Right cardiac atrium (tissue), 5 donors: ENCODE measurements at regions not wholly inside any gene's neighbourhood (a gene's known extent, or its start where the extent isn't known, plus 50 kb on each side); places are given as distances from the start of the nearest gene placed in this dataset.

Source experiments
- ATAC-seq, 2 donors: fragments of 200-7000 bp; cut with Tn5 transposase; one replicate each; pipeline versions ENCODE4 v1.8.0 to v1.9.1; 2020; ENCODE audit warnings: moderate library complexity in 2 of 2, mild to moderate bottlenecking in 1 of 2
- DNase-seq, 3 donors: peaks; one replicate each; pipeline ENCODE4 v3.0.0-alpha.2; 2020
- H3K27ac ChIP-seq: one replicate; pipeline ENCODE4 v1.5.1; 2013; ENCODE audit warnings: mild to moderate bottlenecking, low read length, control low read depth, moderate library complexity
- H3K27me3 ChIP-seq: one replicate; pipeline ENCODE4 v1.6.1; 2013; ENCODE audit not compliant: control insufficient read depth, insufficient read depth
- H3K4me1 ChIP-seq: one replicate; pipeline ENCODE4 v1.6.1; 2013; ENCODE audit warnings: low read length; ENCODE audit not compliant: control insufficient read depth, insufficient read depth
- H3K4me3 ChIP-seq: one replicate; pipeline ENCODE4 v1.5.1; 2013; ENCODE audit warnings: low read length, control low read depth
- H3K9me3 ChIP-seq: one replicate; pipeline ENCODE4 v1.6.1; 2013; ENCODE audit warnings: low read length; ENCODE audit not compliant: control insufficient read depth
- WGBS: extraction: QIAGEN DNeasy Blood & Tissue Kit; methylation state at CpG from one replicate; pipeline ENCODE4 v1.1.7; 2013; 5-methylcytosine and 5-hydroxymethylcytosine counted together
- intact Hi-C, 4 donors: fragments of 100-400 bp; cut with DNase I; formaldehyde crosslinking; loops; one replicate each; pipeline versions ENCODE4 v1.11.0 to v1.14.0; 2022 to 2023
- donor health status: healthy with polysubstance abuse.
- donor health status: DM: no; HTN: yes; CAD: no.
- donor health status: DM: no; HTN: no; CAD: no.
- donor health status: DM: no; HTN: yes; CAD: no; lungs with severe emphysema.
- donor health status: DM: yes; HTN: yes; CAD: no.

DNA sequence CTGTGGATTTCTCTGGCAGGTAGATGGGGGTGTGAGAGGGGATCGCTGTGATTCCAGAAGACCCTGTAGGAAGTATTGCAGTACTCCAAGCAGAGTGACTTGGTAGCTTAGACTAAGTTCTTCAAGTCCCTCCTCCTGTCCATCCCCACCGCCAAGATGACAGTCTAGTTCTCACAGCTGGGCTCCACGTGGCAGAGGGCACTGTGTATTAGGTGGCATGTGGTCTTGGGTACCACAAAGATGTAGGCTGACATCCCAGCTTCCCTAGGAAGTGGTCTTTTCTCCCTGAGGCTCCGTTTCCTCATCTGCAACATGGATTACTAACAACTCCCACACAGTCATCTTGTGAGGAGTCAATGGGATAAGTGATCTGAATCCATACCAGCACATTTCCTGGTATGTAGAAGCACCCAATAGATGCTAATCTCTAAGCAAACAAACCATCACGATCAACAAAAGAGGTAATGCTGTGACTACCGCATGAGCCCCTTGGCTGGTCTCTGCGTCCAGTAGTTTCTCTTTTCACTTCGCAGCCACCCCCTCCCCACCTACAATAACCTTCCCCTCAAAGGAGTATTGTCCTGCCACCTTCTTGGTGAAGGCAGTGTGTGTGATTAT is 349.1 kb upstream of the EEF2KMT start:
- H3K4me1 ChIP-seq = no peaks in the 10 kb centered on the region
- no peak overlapping the region for H3K4me3 ChIP-seq
- DNase-seq (no peak), ATAC-seq (no peak)
- WGBS = 57% methylated on average over 8 of the region's 8 CpGs
- no peaks in the 10 kb centered on the region for H3K9me3 ChIP-seq
- intact Hi-C loops = no loop called here
- no peak overlapping the region for H3K27ac ChIP-seq
- H3K27me3 ChIP-seq = no peaks in the 10 kb centered on the region

GRCh38 chr16:5444189-5444588 is 346.6 kb upstream of the EEF2KMT start:
- Histone ChIP-seq H3K9me3 (no peaks in the 10 kb centered on the region), H3K4me1 (no peaks in the 10 kb centered on the region), H3K4me3 (no peak overlapping the region), H3K27me3 (no peaks in the 10 kb centered on the region), H3K27ac (no peak overlapping the region)
- DNase-seq = no peak
- 84% methylated on average over 7 of the region's 7 CpGs for WGBS
- intact Hi-C loops = no loop called here
- no peak for ATAC-seq

- no peak overlapping the region for H3K4me3 ChIP-seq
Observed at GRCh38 chr16:5442986-5443385, 345.4 kb upstream of the EEF2KMT start.

GRCh38 chr16:5442054-5442453 is 344.5 kb upstream of the EEF2KMT start:
- Histone ChIP-seq H3K4me1 (no peaks in the 10 kb centered on the region), H3K27ac (no peak overlapping the region), H3K4me3 (no peak overlapping the region), H3K27me3 (no peaks in the 10 kb centered on the region), H3K9me3 (no peaks in the 10 kb centered on the region)
- ATAC-seq = no peak
- DNase-seq = no peak
- 46% methylated on average over 3 of the region's 3 CpGs for WGBS
- intact Hi-C loops = no loop called here

More at GRCh38 chr16:5442986-5443385, 345.4 kb upstream of the EEF2KMT start:
- no peaks in the 10 kb centered on the region for H3K4me1 ChIP-seq
- no peaks in the 10 kb centered on the region for H3K27me3 ChIP-seq
- H3K9me3 ChIP-seq = no peaks in the 10 kb centered on the region
- no peak overlapping the region for H3K27ac ChIP-seq
- DNase-seq = no peak
- intact Hi-C loops = no loop called here
- no peak for ATAC-seq
- 74% methylated on average over 3 of the region's 3 CpGs for WGBS

DNA sequence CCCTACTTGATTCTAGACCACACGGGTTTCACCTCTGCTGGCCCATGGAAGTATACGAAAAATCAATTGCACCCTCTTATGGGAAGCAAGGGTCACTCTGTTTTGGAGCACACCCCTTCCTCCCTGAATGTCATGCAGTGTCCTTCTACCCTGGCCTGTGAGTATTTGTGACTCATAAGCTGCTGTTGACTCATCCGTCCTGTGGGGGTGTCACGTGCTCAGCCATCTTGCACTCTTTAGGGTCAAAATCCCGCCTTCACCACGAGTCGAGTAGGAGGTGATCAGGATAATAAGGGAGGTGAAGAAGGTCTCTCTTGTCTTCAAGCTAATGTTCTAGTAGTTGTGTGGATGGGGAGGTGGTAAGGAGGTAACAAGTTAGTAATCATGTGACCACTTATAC is 341.0 kb upstream of the EEF2KMT start:
- Histone ChIP-seq H3K4me1 (no peaks in the 10 kb centered on the region), H3K9me3 (no peaks in the 10 kb centered on the region), H3K27ac (no peak overlapping the region), H3K4me3 (no peak overlapping the region), H3K27me3 (no peaks in the 10 kb centered on the region)
- no peak for DNase-seq
- no peak for ATAC-seq
- 77% methylated on average over 7 of the region's 7 CpGs for WGBS
- intact Hi-C loops = no loop called here

- no peaks in the 10 kb centered on the region for H3K9me3 ChIP-seq
- ATAC-seq = no peak
- intact Hi-C loops = no loop called here
- WGBS = 63% methylated on average over 10 of the region's 10 CpGs
- no peaks in the 10 kb centered on the region for H3K4me1 ChIP-seq
- H3K27ac ChIP-seq = no peak overlapping the region
- H3K27me3 ChIP-seq = no peaks in the 10 kb centered on the region
- H3K4me3 ChIP-seq = no peak overlapping the region
- no peak for DNase-seq
Observed at GRCh38 chr16:5433587-5433986, 336.0 kb upstream of the EEF2KMT start.

DNA sequence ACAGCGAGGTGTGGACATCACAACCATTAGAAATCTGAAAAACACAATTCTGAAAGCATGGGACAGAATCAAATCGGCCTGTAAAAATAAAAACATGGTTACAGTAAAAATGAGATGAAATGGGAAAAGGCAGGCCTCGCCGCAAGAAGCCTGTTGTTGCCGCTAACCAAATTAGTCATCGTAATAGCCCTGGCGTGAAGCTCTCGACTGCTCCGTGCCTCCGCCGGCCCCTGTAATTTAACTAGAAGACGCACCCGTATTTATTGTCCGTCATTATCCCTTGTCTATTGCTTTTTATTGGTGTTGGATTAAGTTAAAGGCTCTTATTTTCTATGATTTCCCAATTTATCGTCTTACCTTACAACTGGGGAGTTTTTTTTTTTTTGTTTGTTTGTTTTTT is 334.6 kb upstream of the EEF2KMT start:
- no peak for DNase-seq
- 87% methylated on average over 15 of the region's 15 CpGs for WGBS
- Histone ChIP-seq H3K4me3 (no peak overlapping the region), H3K27me3 (no peaks in the 10 kb centered on the region), H3K27ac (no peak overlapping the region), H3K4me1 (no peaks in the 10 kb centered on the region), H3K9me3 (no peaks in the 10 kb centered on the region)
- intact Hi-C loops = no loop called here
- no peak for ATAC-seq

DNA sequence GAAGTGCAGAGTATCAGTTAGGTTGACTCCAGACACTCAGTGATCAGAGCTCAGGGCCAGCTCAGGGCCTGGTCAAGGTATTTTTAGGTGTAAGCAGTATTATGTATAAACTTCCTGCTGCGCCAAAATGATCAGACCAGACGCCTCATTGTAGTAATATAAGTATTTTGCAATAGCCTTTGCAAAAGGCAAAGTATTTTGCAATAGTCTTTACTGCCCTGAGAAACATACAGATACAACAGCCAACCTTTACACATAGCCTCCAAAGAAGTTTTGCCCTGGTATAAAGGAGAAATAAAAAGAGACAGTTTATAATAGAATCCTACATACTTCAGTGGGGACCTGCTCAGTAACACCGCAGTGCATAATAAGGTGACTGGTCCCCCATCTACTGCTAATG is 333.0 kb upstream of the EEF2KMT start:
- intact Hi-C loops = no loop called here
- H3K27ac ChIP-seq = no peak overlapping the region
- 87% methylated on average over 3 of the region's 3 CpGs for WGBS
- H3K27me3 ChIP-seq = no peaks in the 10 kb centered on the region
- H3K4me1 ChIP-seq = no peaks in the 10 kb centered on the region
- H3K4me3 ChIP-seq = no peak overlapping the region
- DNase-seq = no peak
- ATAC-seq = no peak
- no peaks in the 10 kb centered on the region for H3K9me3 ChIP-seq

GRCh38 chr16:5428932-5429331 is 331.3 kb upstream of the EEF2KMT start:
- Histone ChIP-seq H3K9me3 (no peaks in the 10 kb centered on the region), H3K27ac (no peak overlapping the region), H3K4me1 (no peaks in the 10 kb centered on the region), H3K4me3 (no peak overlapping the region), H3K27me3 (no peaks in the 10 kb centered on the region)
- DNase-seq (no peak), ATAC-seq (no peak)
- 35% methylated on average over 7 of the region's 7 CpGs for WGBS
- intact Hi-C loops = no loop called here

DNA sequence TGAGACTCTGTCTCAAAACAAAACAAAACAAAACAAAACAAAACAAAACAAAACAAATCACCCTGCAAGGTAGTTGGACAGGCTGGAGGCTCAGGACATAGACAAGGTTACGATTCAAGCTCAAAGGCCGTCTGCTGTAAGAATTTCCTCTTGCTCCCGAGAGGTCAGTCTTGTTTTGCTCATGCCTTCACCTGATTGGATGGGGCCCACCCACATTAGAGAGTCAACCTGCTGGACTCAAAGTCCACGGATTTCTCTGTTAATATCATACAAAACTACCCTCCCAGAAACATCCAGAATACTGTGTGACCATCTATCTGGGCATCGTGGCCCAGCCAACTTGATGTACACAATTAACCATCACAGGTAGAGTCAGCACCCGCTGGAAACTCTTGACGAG is 330.0 kb upstream of the EEF2KMT start:
- ATAC-seq (no peak), DNase-seq (no peak)
- Histone ChIP-seq H3K9me3 (no peaks in the 10 kb centered on the region), H3K4me3 (no peak overlapping the region), H3K27me3 (no peaks in the 10 kb centered on the region), H3K4me1 (no peaks in the 10 kb centered on the region), H3K27ac (no peak overlapping the region)
- intact Hi-C loops = no loop called here
- WGBS = 75% methylated on average over 7 of the region's 7 CpGs

DNA sequence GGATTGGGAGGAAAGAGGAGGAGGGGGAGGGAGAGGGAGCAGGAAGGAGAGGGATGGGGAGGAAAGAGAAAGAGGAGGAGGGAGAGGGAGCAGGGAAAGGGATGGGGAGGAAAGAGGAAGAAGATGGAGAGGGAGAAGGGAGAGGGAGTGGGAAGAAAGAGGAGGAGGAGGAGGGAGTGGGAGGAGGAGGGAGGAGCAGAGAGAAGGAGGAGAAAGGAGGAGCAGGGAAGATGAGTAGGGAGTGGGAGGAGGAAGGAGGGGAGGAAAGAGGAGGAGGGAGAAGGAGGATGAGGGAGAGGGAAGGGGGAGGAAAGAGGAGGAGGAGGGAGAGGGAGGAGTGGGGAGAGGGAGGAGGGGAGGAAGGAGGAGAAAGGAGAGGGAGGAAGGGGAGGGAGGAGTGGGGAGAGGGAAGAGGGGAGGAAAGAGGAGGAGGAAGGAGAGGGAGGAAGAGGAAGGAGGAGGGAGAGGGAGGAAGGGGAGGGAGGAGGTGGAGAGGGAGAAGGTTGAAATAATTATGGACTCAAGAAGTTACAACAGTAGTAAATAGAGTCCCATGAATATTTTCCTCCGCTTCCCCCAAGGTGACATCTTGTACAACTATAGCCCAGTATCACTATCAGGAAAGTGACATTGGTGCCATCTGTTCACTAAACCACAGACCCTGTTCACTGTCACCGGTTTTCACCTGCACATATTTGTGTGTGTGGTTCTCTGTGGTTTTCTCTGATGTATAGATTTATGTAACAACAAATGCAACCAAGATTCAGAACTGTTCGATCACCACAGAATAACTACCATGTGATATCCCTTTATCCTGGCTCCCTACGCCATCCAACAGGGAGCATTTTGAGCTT is 325.3 kb upstream of the EEF2KMT start:
- H3K27ac ChIP-seq = no peak overlapping the region
- H3K4me3 ChIP-seq = no peak overlapping the region
- WGBS = 77% methylated on average over 4 of the region's 4 CpGs
- ATAC-seq (no peak), DNase-seq (no peak)
- H3K9me3 ChIP-seq = no peaks in the 10 kb centered on the region
- intact Hi-C loops = no loop called here
- H3K27me3 ChIP-seq = no peaks in the 10 kb centered on the region
- no peaks in the 10 kb centered on the region for H3K4me1 ChIP-seq
